A549 (cell line): ENCODE measurements at regions not wholly inside any gene's neighbourhood (a gene's known extent, or its start where the extent isn't known, plus 50 kb on each side); places are given as distances from the start of the nearest gene placed in this dataset.

Experiments
- BHLHE40 ChIP-seq: IDR thresholded peaks from 2 replicates; pipeline ENCODE4 v1.6.1; 2012; ENCODE audit warnings: low read depth, low read length, inconsistent platforms
- CBX8 ChIP-seq: fragments of 200-600 bp; sonication (generic); IDR thresholded peaks from 2 replicates; pipeline ENCODE4 v1.6.1; 2016
- CTCF ChIP-seq: fragments of >200 bp; sonication (Bioruptor Twin); formaldehyde crosslinking; IDR thresholded peaks from 3 replicates; pipeline ENCODE4 v1.5.1; 2016
- POLR2A ChIP-seq: IDR thresholded peaks from 2 replicates; pipeline ENCODE4 v1.6.1; 2012; ENCODE audit warnings: mild to moderate bottlenecking, low read length
- SMC3 ChIP-seq: fragments of >200 bp; sonication (Bioruptor Twin); formaldehyde crosslinking; IDR thresholded peaks from 3 replicates; pipeline ENCODE4 v1.6.1; 2018; ENCODE audit warnings: inconsistent platforms
- TF ChIP-seq, protein P1 (sequence below): IDR thresholded peaks from 2 replicates; pipeline ENCODE4 v1.6.1; 2012

GRCh38 chr6:69593706-69594105 lies 203.1 kb downstream of the LMBRD1 start:
- no peak for TF ChIP-seq CBX8
- TF ChIP-seq POLR2A: no peak
- TF ChIP-seq, protein P1, sequence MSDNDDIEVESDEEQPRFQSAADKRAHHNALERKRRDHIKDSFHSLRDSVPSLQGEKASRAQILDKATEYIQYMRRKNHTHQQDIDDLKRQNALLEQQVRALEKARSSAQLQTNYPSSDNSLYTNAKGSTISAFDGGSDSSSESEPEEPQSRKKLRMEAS: no peak
- no peak for TF ChIP-seq CTCF
- no peak for TF ChIP-seq SMC3
- TF ChIP-seq BHLHE40: no peak
